ENCODE measurements at regions not wholly inside any gene's neighbourhood (a gene's known extent, or its start where the extent isn't known, plus 50 kb on each side); places are given as distances from the start of the nearest gene placed in this dataset.

DNA sequence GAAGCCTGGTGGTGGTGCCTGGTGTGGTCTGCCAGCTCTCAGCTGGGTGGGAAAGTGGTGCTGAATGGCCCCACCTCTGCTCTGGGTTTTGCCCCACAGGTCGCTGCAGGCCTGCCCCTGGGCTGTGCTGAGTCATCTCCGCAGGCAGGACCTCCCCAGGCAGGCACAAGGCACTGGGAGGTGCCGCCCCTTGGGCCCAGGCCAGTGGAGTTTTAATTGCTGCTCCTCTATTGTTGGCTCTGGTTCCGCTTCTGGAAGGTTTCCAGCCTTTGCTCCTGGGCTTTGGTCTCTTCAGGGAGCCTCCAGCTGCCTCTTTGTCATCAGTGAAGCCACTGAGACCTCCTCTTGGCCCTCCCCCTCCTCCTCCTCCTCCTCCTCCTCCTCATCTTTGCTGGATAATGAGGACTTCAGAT is 180.3 kb upstream of the GRB10 start:
- no peak overlapping the region for H3K4me3 Mint-ChIP-seq
- H3K9me3 Mint-ChIP-seq, result peaks cover 6% of the 10 kb centered on the region
- H3K27me3 Mint-ChIP-seq, result no peaks in the 10 kb centered on the region
- DNase-seq (no peak), ATAC-seq (ENCODE audit: low read depth) (no peak)
- POLR2A ChIA-PET, result interaction anchor here (0.6 kb wide), 1 partner anchor 149 kb away, joined by 3 read pairs; no protein-coding TSS in a partner anchor
- no peak overlapping the region for H3K27ac Mint-ChIP-seq
- H3K36me3 Mint-ChIP-seq, result no peaks in the 10 kb centered on the region
- H3K4me1 Mint-ChIP-seq, result no peaks in the 10 kb centered on the region

- no peak overlapping the region for H3K4me3 Mint-ChIP-seq
- ATAC-seq (ENCODE audit: low read depth) (no peak), DNase-seq (no peak)
- H3K27me3 Mint-ChIP-seq, result no peaks in the 10 kb centered on the region
- no peak overlapping the region for H3K27ac Mint-ChIP-seq
- peaks cover 6% of the 10 kb centered on the region for H3K9me3 Mint-ChIP-seq
- no peaks in the 10 kb centered on the region for H3K4me1 Mint-ChIP-seq
- no peaks in the 10 kb centered on the region for H3K36me3 Mint-ChIP-seq
- POLR2A ChIA-PET, result interaction anchor here (0.7 kb wide), 1 partner anchor 104 kb away, joined by 5 read pairs; no protein-coding TSS in a partner anchor
These were observed 179.7 kb upstream of the GRB10 start for GRCh38 chr7:50962281-50962883.

GRCh38 chr7:50960621-50961310 is 178.1 kb upstream of the GRB10 start:
- H3K27me3 Mint-ChIP-seq, result no peaks in the 10 kb centered on the region
- ATAC-seq (ENCODE audit: low read depth), result no peak
- H3K36me3 Mint-ChIP-seq, result no peaks in the 10 kb centered on the region
- no peak overlapping the region for H3K4me3 Mint-ChIP-seq
- DNase-seq, result no peak
- POLR2A ChIA-PET, result no interaction called here
- no peak overlapping the region for H3K27ac Mint-ChIP-seq
- H3K9me3 Mint-ChIP-seq, result peaks cover 3% of the 10 kb centered on the region
- H3K4me1 Mint-ChIP-seq, result no peaks in the 10 kb centered on the region

GRCh38 chr7:50959991-50960390 is 177.3 kb upstream of the GRB10 start:
- DNase-seq, result no peak
- Mint-ChIP-seq H3K4me3 (no peak overlapping the region), H3K4me1 (no peaks in the 10 kb centered on the region), H3K36me3 (no peaks in the 10 kb centered on the region), H3K27ac (no peak overlapping the region), H3K27me3 (no peaks in the 10 kb centered on the region), H3K9me3 (no peaks in the 10 kb centered on the region)
- POLR2A ChIA-PET, result no interaction called here
- no peak for ATAC-seq (ENCODE audit: low read depth)

DNA sequence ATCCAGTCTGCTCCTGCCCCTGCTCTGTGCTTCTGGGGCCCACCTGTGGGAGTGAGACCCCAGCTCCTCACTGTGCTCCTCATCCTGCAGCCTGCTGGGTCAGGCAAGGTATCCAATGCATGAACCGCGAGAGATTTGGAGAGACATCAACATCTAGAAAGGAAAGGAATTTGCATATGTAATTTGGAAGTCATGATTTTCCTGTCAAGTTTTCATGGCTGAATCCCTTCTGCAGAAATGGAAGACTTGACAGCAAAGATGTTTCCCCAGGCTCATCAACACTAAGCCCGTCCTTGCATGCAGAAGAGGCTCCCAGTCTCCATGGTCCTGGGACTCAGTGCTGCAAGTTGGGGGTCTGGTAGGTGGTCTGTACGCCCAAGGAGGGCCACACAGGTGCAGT is 176.9 kb upstream of the GRB10 start:
- Mint-ChIP-seq H3K27ac (no peak overlapping the region), H3K4me3 (no peak overlapping the region), H3K27me3 (no peaks in the 10 kb centered on the region), H3K9me3 (no peaks in the 10 kb centered on the region), H3K4me1 (no peaks in the 10 kb centered on the region), H3K36me3 (no peaks in the 10 kb centered on the region)
- POLR2A ChIA-PET, result no interaction called here
- ATAC-seq (ENCODE audit: low read depth) (no peak), DNase-seq (no peak)

GRCh38 chr7:50957855-50958254 is 175.2 kb upstream of the GRB10 start:
- H3K4me3 Mint-ChIP-seq, result no peak overlapping the region
- no peaks in the 10 kb centered on the region for H3K27me3 Mint-ChIP-seq
- H3K36me3 Mint-ChIP-seq, result no peaks in the 10 kb centered on the region
- no peak for ATAC-seq (ENCODE audit: low read depth)
- no peak overlapping the region for H3K27ac Mint-ChIP-seq
- POLR2A ChIA-PET, result no interaction called here
- H3K4me1 Mint-ChIP-seq, result peaks cover 3% of the 10 kb centered on the region
- no peaks in the 10 kb centered on the region for H3K9me3 Mint-ChIP-seq
- no peak for DNase-seq

- Mint-ChIP-seq H3K9me3 (no peaks in the 10 kb centered on the region), H3K27ac (no peak overlapping the region), H3K36me3 (no peaks in the 10 kb centered on the region), H3K4me1 (peaks cover 3% of the 10 kb centered on the region), H3K27me3 (no peaks in the 10 kb centered on the region), H3K4me3 (no peak overlapping the region)
- no peak for ATAC-seq (ENCODE audit: low read depth)
- POLR2A ChIA-PET, result no interaction called here
- DNase-seq, result no peak
These were observed 174.7 kb upstream of the GRB10 start for GRCh38 chr7:50957431-50957830.

DNA sequence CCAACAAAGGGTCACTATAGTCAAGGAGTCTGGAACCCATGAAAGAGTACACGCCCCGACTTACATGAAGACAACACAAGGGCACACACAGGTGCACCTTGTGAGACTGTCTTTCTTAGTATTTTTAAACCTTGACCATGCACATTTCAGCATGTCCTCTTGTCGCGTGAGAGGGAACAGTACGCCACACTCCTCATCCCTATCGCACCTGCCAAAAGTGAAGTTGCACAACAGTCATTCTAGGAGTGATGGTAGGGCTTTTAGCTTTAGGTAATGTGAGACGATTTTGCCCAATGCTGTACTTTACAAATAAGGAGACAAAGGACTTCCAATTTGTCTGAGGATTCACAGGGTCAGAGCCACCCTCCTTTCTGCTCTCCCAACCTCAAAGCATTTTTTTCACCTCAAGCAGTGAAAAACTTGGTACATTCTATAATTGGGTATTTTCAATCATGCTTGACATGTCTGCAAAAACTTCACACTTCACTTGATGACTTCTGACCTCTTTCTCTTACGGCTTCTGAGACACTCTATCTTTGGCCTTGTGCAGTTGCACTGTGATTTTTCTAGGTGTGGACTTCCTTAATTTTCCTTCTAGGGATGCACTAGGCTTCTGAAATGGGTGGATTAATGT is 173.9 kb upstream of the GRB10 start:
- ATAC-seq (ENCODE audit: low read depth) (no peak), DNase-seq (no peak)
- no peaks in the 10 kb centered on the region for H3K9me3 Mint-ChIP-seq
- peaks cover 3% of the 10 kb centered on the region for H3K4me1 Mint-ChIP-seq
- no peaks in the 10 kb centered on the region for H3K27me3 Mint-ChIP-seq
- POLR2A ChIA-PET, result no interaction called here
- H3K36me3 Mint-ChIP-seq, result no peaks in the 10 kb centered on the region
- H3K27ac Mint-ChIP-seq, result no peak overlapping the region
- H3K4me3 Mint-ChIP-seq, result no peak overlapping the region

DNA sequence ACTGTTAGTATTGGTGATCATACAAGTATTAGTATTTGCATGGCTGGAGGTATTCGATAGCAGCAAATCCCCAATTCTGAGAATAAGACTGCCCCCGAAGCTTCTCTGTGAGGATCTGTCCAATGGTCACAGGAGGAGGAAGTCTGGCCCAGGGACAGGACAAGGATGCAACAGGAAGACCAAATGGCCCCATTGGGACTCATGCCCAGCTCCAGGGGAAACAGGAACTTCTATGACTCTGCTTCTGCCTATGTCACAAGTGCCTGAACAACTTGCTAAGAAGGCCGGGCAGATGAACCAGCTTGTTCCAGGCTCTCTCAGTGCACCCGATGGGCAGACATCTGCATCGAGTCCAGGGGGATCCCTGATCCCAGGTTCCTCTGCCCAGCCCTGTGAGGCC is 172.0 kb upstream of the GRB10 start:
- Mint-ChIP-seq H3K4me3 (no peak overlapping the region), H3K27ac (no peak overlapping the region), H3K27me3 (peaks cover 5% of the 10 kb centered on the region), H3K4me1 (peaks cover 3% of the 10 kb centered on the region), H3K36me3 (no peaks in the 10 kb centered on the region), H3K9me3 (peaks cover 1% of the 10 kb centered on the region)
- ATAC-seq (ENCODE audit: low read depth), result no peak
- no peak for DNase-seq
- POLR2A ChIA-PET, result no interaction called here

GRCh38 chr7:50954245-50954644 is 171.5 kb upstream of the GRB10 start:
- peaks cover 8% of the 10 kb centered on the region for H3K27me3 Mint-ChIP-seq
- no peak overlapping the region for H3K27ac Mint-ChIP-seq
- peaks cover 2% of the 10 kb centered on the region for H3K9me3 Mint-ChIP-seq
- no peak overlapping the region for H3K4me3 Mint-ChIP-seq
- peaks cover 3% of the 10 kb centered on the region for H3K4me1 Mint-ChIP-seq
- POLR2A ChIA-PET, result no interaction called here
- no peak for ATAC-seq (ENCODE audit: low read depth)
- no peak for DNase-seq
- no peaks in the 10 kb centered on the region for H3K36me3 Mint-ChIP-seq

- peaks cover 8% of the 10 kb centered on the region for H3K27me3 Mint-ChIP-seq
- H3K36me3 Mint-ChIP-seq, result no peaks in the 10 kb centered on the region
- peaks cover 4% of the 10 kb centered on the region for H3K9me3 Mint-ChIP-seq
- no peak overlapping the region for H3K4me3 Mint-ChIP-seq
- DNase-seq (no peak), ATAC-seq (ENCODE audit: low read depth) (no peak)
- H3K27ac Mint-ChIP-seq, result no peak overlapping the region
- H3K4me1 Mint-ChIP-seq, result peaks cover 3% of the 10 kb centered on the region
- POLR2A ChIA-PET, result no interaction called here
These were observed 171.1 kb upstream of the GRB10 start for GRCh38 chr7:50953820-50954219.

GRCh38 chr7:50953303-50953702 is 170.6 kb upstream of the GRB10 start:
- no peak overlapping the region for H3K4me3 Mint-ChIP-seq
- no peaks in the 10 kb centered on the region for H3K36me3 Mint-ChIP-seq
- POLR2A ChIA-PET, result no interaction called here
- H3K27ac Mint-ChIP-seq, result no peak overlapping the region
- H3K9me3 Mint-ChIP-seq, result peaks cover 4% of the 10 kb centered on the region
- ATAC-seq (ENCODE audit: low read depth) (no peak), DNase-seq (no peak)
- H3K27me3 Mint-ChIP-seq, result peaks cover 11% of the 10 kb centered on the region
- peaks cover 3% of the 10 kb centered on the region for H3K4me1 Mint-ChIP-seq

DNA sequence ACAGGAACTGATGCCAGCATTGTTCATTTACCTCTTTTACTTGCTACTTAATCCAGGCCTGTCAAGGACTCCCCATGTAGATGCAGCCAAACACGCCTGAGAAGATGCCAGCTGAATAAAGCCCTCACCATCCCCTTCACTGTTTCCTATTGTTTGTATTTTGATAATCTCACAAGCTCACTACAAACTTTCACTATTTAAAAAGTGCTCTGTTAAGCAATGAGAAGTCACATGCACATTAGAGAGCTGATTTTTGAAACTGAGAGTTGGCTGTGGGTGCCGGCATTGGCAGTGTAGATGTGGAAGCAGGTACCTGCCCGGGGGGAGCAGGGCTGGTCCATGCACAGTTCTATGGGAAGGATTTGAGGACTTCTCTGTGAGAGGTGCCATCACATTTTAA is 169.8 kb upstream of the GRB10 start:
- Mint-ChIP-seq H3K9me3 (peaks cover 4% of the 10 kb centered on the region), H3K36me3 (no peaks in the 10 kb centered on the region), H3K4me1 (peaks cover 3% of the 10 kb centered on the region), H3K4me3 (no peak overlapping the region), H3K27ac (no peak overlapping the region), H3K27me3 (peaks cover 11% of the 10 kb centered on the region)
- ATAC-seq (ENCODE audit: low read depth), result no peak
- POLR2A ChIA-PET, result no interaction called here
- DNase-seq, result no peak

DNA sequence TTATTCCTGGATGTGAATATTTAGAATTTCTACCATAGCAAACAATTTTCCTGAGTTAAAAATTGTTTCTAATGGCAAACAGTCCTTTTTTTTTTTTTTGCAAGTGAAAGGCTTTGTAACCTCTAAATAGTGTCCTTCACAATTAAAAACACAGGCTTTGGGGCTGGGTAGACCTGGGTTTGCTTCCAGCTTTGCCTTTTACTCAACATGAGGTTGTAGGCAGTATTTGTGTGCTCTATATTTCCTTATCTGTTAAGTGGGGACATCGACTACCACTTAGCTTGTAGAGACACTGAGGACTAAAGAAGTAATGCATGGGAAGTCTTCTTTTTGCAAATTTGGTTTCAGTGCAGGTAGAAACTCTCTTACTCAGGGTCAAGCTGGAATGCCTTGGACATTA is 169.4 kb upstream of the GRB10 start:
- Mint-ChIP-seq H3K36me3 (no peaks in the 10 kb centered on the region), H3K4me1 (peaks cover 3% of the 10 kb centered on the region), H3K27ac (no peak overlapping the region), H3K27me3 (peaks cover 11% of the 10 kb centered on the region), H3K4me3 (no peak overlapping the region), H3K9me3 (peaks cover 4% of the 10 kb centered on the region)
- no peak for DNase-seq
- ATAC-seq (ENCODE audit: low read depth), result no peak
- POLR2A ChIA-PET, result no interaction called here

Data from activated naive CD8-positive, alpha-beta T cell treated with anti-CD3 and anti-CD28 coated beads, Interleukin-2, amount 10 ng/mL, durations not matched to agents 7 days and 5 days (primary cell).